SW 1271 (cell line): ENCODE measurements at regions not wholly inside any gene's neighbourhood (a gene's known extent, or its start where the extent isn't known, plus 50 kb on each side); places are given as distances from the start of the nearest gene placed in this dataset.
A peak's percentile ranks its signal among the peaks of the same experiment; 100 is the strongest.
"Not testable (repeated sequence)": the region's sequence is repeated elsewhere in the genome, so short reads cannot be mapped to it uniquely, and the experiment has no call there.

Source experiments
- DNase-seq, 2 experiments: peaks; one replicate each; lab custom pipeline; 2025; lab: John Stamatoyannopoulos, UW

GRCh38 chr6:49370518-49370917 is 92.5 kb downstream of the MMUT start:
- DNase-seq, result no peak

- DNase-seq, result no peak
These were observed 96.5 kb downstream of the MMUT start for GRCh38 chr6:49366539-49366938.

GRCh38 chr6:49348561-49348960 is 114.5 kb downstream of the MMUT start:
- DNase-seq, result no peak

GRCh38 chr6:49342410-49342809 is 120.6 kb downstream of the MMUT start:
- DNase-seq, result no peak

GRCh38 chr6:49341869-49342268 is 121.2 kb downstream of the MMUT start:
- DNase-seq, result no peak

GRCh38 chr6:49339096-49339495 is 124.0 kb downstream of the MMUT start:
- DNase-seq, result no peak

GRCh38 chr6:49336514-49337131 is 126.4 kb downstream of the MMUT start:
- DNase-seq, result no peak

GRCh38 chr6:49333345-49334125 is 129.5 kb downstream of the MMUT start:
- DNase-seq, result no peak

GRCh38 chr6:49332781-49333180 is 130.3 kb downstream of the MMUT start:
- no peak for DNase-seq

GRCh38 chr6:49329186-49329585 is 133.9 kb downstream of the MMUT start:
- no peak for DNase-seq

GRCh38 chr6:49328051-49328744 is 134.9 kb downstream of the MMUT start:
- no peak for DNase-seq

GRCh38 chr6:49327571-49327970 is 135.5 kb downstream of the MMUT start:
- no peak for DNase-seq

- no peak for DNase-seq
These were observed 136.0 kb downstream of the MMUT start for GRCh38 chr6:49327005-49327404.

GRCh38 chr6:49326347-49326746 is 136.7 kb downstream of the MMUT start:
- DNase-seq, result peak; percentile 12 to 88

GRCh38 chr6:49325891-49326290 is 137.2 kb downstream of the MMUT start:
- peak in 1 of 2 experiments; percentile 33 for DNase-seq

GRCh38 chr6:49322861-49323260 is 140.2 kb downstream of the MMUT start:
- DNase-seq, result no peak

GRCh38 chr6:49321561-49322072 is 141.4 kb downstream of the MMUT start:
- DNase-seq, result no peak

GRCh38 chr6:49305010-49305409 is 158.0 kb downstream of the MMUT start:
- DNase-seq, result no peak

- DNase-seq, result not testable (repeated sequence)
These were observed 158.7 kb downstream of the MMUT start for GRCh38 chr6:49304393-49304792.

GRCh38 chr6:49300911-49301310 is 162.1 kb downstream of the MMUT start:
- DNase-seq, result no peak

- no peak for DNase-seq
These were observed 162.6 kb downstream of the MMUT start for GRCh38 chr6:49300443-49300842.

- no peak for DNase-seq
These were observed 163.8 kb downstream of the MMUT start for GRCh38 chr6:49299279-49299678.

- no peak for DNase-seq
These were observed 178.9 kb downstream of the MMUT start for GRCh38 chr6:49284180-49284579.
